ENCODE measurements at regions not wholly inside any gene's neighbourhood (a gene's known extent, or its start where the extent isn't known, plus 50 kb on each side); places are given as distances from the start of the nearest gene placed in this dataset.

GRCh38 chr18:45565280-45565970 is 49.9 kb upstream of the SLC14A2 start:
- no peak overlapping the region for H3K27ac ChIP-seq (ENCODE audit: low read depth, low read length, poor library complexity, severe bottlenecking)
- no peaks in the 10 kb centered on the region for H3K9me3 ChIP-seq (ENCODE audit: low read depth, low read length, poor library complexity, severe bottlenecking)
- no peaks in the 10 kb centered on the region for H3K36me3 ChIP-seq (ENCODE audit: insufficient read depth, low read length, poor library complexity, severe bottlenecking)
- BruUV-seq (replicated peaks): no TSS peak
- TF ChIP-seq EZH2 (IDR thresholded peaks at IDR 0.05; ENCODE audit: borderline replicate concordance, low read depth, low read length, poor library complexity, severe bottlenecking): no peak
- TF ChIP-seq, protein P1, sequence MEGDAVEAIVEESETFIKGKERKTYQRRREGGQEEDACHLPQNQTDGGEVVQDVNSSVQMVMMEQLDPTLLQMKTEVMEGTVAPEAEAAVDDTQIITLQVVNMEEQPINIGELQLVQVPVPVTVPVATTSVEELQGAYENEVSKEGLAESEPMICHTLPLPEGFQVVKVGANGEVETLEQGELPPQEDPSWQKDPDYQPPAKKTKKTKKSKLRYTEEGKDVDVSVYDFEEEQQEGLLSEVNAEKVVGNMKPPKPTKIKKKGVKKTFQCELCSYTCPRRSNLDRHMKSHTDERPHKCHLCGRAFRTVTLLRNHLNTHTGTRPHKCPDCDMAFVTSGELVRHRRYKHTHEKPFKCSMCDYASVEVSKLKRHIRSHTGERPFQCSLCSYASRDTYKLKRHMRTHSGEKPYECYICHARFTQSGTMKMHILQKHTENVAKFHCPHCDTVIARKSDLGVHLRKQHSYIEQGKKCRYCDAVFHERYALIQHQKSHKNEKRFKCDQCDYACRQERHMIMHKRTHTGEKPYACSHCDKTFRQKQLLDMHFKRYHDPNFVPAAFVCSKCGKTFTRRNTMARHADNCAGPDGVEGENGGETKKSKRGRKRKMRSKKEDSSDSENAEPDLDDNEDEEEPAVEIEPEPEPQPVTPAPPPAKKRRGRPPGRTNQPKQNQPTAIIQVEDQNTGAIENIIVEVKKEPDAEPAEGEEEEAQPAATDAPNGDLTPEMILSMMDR (conservative IDR thresholded peaks at IDR 0.05; ENCODE audit: low read depth, low read length): no peak
- no peak overlapping the region for H3K4me3 ChIP-seq (ENCODE audit: low read depth, low read length, poor library complexity, severe bottlenecking)
- intact Hi-C loops (cut with micrococcal nuclease; ENCODE audit: unreplicated experiment): no loop called here
- H3K4me1 ChIP-seq (ENCODE audit: insufficient read depth, low read length, poor library complexity, severe bottlenecking): no peaks in the 10 kb centered on the region
- no peak for DNase-seq (ENCODE audit: low spot score)
- ChIA-PET CTCF (no interaction called here), POLR2A (ENCODE audit: low non-redundant PET) (interaction anchor here (0.6 kb wide), 1 partner anchor 64 kb away, joined by 13 read pairs; no protein-coding TSS in a partner anchor)
- H3K27me3 ChIP-seq (replicated peaks; ENCODE audit: insufficient read depth, low read depth, low read length, poor library complexity): no peaks in the 10 kb centered on the region

Data from A673 (cell line).